GM19438 (cell line): ENCODE measurements at regions not wholly inside any gene's neighbourhood (a gene's known extent, or its start where the extent isn't known, plus 50 kb on each side); places are given as distances from the start of the nearest gene placed in this dataset.

Experiments used
- ATAC-seq: cut with Tn5 transposase; IDR thresholded peaks from one replicate; pipeline ENCODE4 v1.9.1; 2021; ENCODE audit warnings: low read depth; ENCODE audit not compliant: unreplicated experiment

DNA sequence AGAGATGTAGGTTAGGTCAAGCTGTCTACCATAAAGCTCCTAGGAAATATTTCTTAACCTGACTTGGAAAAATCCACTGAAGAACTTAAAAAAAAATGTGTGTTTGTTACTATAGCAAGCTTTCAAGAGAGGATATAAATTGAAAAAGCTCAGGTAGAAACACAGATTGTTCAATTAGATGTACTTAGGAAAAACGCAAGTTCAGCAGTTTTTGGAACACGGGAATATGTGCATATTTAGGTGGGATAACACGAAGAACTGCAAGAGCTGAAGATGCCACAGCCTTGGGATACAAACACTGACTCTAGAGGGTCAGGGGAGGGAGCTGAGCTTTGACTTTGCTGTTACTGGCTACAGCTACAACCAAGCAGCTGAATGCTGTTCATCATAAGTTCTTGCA, 77.8 kb upstream of the FSHB start:
- ATAC-seq: no peak

DNA sequence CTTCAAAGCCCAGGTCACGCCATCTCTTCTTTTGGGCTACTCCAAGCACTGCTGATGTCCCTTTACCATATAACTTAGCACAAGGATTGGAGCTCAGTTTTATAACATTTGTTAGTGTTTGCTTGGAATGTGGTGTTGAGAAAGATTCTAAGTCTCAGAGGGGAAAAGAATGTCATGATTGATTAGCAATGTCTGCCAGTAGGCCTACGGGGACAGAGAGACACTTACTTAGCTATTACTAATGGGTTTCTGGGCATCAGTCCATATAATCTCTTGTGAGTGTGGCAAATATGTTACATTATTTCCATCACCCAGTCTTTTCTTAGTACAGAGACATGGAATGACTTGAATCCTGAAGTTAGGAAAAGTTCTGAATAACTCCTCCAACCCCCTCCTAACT, 75.4 kb upstream of the FSHB start:
- ATAC-seq: no peak

DNA sequence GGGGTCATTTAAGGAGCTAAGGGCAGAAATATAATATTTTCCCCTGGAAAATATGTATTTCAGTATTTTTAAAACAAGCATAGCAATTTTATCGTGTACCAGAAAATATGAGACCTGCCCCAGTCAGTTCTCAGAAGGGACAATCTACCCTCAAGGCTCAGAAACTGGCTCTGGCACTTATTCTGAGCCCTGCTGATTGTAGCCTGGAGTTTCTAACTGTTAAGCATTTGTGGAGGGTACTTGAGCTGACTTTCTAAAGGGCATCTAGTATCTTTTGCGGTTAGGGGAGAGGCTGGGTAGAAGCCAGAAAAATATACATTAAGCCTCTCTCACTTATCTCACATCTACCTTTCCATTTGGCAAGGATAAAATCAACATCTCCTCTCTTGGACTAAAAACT, 71.3 kb upstream of the FSHB start:
- ATAC-seq: no peak

DNA sequence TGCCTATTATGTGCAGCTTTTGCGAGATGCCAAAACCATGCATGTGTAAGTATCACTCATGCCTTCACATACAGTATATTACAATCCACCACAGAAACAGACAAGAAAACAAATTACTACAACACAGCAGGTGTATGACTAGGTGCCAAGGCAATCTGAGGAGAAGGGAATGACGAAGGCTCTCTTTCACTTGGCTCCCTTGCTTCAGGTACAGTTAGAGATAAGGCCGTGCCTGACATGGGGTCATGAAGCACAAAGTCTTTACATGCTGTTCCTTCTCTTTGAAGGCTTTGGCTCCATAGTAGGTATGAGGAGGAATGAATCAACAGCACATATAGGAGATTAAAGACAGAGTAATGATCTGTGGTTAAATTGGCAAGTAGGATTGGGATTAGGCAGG, 65.2 kb upstream of the FSHB start:
- no peak for ATAC-seq

DNA sequence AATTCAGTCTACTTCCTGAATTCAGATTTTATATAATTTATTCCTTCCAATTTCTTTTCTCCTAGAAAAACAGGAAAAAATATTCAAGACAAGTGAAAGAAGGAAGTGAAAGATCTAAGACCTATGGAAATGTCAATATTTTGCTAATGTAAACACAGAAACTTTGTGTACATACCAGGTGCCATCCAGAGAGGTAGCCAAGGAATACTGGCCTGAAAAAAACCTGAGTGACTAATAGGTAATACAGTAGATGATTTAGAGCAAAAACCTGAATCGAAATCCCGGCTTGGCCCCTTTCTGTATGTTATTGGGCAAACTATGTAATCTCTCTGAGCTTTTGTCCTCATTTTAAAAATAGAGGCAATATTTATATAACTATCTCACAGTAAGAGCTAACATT, 59.2 kb upstream of the FSHB start:
- no peak for ATAC-seq

DNA sequence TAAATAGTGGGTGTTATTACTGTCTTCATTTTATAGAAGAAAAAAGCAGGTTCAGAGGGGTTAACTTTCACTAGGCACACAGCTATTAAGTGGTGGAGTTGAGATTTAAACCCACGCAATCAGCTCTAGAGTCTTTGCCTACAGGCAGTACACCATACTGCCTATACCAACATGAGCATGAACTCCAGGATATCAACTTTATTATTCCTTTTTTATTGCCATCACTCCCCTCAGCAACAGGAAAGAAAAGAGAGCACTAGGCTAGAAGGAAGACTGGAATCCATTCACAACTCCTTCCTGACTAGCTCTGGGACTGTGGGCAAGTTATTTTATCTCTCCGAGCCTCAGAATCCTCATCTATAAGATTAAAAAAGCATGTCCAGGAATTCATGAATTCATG, 58.7 kb upstream of the FSHB start:
- no peak for ATAC-seq

DNA sequence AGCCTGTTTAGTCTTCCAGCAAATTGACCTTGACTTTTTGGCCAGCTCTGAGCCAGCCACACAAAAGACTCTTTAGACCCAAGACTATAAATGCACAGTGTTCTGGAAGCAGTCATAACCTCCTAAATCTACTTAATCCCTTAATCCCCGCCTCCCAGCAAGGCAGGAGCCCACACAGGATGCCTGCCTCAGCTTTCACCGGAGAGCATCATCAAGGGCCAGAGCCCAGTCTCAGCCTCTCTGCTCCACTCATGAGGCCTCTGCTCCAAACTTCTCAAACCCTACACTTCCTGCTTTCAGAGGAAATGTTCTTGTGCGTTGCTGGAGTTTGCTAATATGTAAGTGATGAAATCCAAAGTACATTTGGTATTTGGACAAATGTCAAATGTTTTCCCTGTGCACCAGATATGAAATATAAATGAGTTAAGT, 57.9 kb upstream of the FSHB start:
- no peak for ATAC-seq

DNA sequence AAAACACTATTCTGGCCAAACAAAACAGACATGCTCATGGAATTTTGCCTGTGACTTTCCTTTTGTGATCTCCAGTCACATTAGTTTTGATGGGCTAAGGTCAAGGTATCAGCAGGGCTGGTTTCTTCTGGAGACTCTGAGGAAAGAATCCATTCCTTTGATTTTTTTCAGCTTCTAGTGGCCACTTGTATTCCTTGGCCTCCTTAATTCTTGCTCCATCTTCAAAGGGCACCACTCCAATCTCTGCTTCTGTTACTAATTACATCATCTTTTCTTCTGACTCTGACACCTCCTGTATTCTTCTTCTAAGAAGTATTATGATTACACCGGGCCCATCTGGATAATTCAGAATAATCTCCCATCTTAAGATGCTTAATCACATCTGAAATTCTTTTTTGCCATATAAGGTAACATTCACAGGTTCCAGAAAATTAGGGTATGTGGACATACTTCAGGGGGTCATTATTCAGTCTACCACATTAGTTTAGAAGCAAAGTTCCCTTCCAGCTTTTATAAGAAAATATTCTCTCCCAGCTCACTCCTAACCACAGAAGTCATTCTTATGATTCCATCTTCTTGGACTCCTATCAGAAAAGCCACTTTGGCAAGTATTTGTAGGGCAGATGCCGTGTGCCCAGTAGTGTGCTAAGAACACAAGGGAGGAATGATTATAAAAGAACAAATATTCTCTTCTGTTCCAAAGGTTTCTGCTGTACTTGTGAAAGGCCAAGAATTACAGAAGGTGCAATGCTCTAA, 56.4 kb upstream of the FSHB start:
- no peak for ATAC-seq
